Stimulated activated CD4-positive, alpha-beta T cell treated with anti-CD3 and anti-CD28 coated beads, TNF-alpha, amount 100 ng/mL, for 24 hours (primary cell): ENCODE measurements at regions not wholly inside any gene's neighbourhood (a gene's known extent, or its start where the extent isn't known, plus 50 kb on each side); places are given as distances from the start of the nearest gene placed in this dataset.
"Not testable (repeated sequence)": the region's sequence is repeated elsewhere in the genome, so short reads cannot be mapped to it uniquely, and the experiment has no call there.

ENCODE experiments used
- DNase-seq, 3 experiments: peaks; one replicate each; pipeline ENCODE4 v3.0.0-alpha.2; 2020; ENCODE audit warnings: low read depth in 3 of 3

DNA sequence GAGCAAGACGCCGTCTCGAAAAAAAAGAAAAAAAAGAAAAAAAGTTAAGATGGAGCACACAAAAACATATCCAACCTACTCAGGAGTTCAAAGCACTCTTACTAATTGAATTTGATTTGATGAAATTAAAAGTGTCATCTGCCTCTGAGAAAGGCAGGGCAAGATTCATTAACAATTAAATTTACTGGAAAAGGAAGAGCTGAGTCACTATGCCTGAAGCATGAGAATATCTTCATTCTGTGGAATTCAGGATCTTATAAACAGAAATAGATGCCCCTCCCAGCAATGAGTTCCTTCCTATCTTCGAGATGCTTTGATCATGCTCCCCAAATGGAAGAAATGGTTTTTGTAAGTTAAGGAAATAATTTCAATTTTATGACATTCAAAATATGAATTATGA lies 61.0 kb upstream of the ST3GAL6 start:
- no peak for DNase-seq

DNA sequence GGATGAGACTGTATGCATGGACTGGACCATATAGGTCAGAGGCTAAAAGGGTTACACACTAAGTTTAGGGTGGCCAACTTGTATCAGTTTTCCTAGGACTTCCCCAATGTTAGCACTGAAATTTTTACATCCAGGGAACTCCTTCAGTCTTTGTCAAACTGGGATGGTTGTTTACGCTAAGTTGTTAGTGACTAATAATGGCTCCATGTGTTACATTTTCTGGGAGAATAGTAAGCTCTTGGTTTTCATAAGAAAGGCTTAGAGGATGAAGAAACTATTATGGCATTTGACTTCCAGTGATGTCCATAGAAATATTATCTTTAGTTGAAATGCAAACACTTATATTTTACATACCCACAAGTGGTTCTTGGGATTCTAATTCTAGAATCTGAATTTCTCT lies 57.9 kb upstream of the ST3GAL6 start:
- DNase-seq: no peak

DNA sequence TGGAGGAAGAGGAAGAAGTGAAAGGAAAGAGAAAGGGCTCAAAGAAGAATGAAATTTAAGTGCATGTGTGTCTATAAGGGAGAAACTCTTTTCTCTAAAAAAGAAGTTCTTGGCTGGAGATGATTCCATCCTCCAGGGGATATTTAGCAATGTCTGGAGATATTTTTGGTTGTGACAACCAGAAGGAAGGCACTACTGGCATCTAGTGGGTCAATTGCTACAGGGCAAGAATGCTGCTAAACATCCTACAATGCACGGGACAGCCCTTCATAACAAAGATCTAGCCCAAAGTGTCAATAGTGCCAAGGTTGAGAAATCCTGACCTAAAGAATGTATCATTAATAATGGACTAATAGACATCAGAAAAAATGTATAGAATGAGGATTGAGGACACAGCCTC lies 57.4 kb upstream of the ST3GAL6 start:
- DNase-seq: no peak

DNA sequence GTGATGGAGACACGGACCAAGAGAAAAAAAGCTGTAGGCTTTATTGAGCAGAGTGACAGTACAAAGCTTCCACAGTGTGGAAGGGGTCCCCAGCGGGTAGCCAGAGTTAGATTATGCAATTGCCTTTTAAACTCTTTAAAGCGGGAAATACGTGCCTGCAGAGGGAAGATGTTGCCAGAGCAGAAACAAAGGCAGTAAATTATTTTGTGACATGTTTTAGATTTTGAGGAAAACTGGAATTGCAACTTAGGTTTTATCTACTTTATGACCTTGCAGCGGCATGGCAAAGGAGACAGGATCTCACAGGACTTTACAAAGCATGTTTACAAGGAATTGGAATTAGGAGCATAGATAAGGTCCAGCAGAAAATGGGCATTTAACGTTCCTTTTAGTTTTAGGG lies 54.5 kb upstream of the ST3GAL6 start:
- DNase-seq: not testable (repeated sequence)

DNA sequence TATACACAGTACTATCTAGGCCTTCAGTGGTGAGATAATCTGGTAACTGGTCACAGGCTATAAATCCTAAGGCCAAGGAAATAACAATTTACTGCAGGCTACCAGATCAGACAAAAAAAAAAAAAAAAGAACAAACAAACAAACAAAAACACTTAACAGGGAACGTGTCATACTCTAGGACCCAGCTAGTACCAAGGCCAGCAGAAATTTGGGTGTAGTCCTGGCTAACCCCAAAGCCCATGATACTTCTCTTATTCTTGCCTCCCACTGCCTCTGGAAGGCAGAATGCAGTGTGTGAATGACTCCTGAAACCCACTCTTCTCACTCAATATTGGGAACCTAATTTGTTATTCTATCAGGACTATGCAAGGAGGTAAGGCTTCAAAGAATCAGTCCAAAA lies 53.7 kb upstream of the ST3GAL6 start:
- no peak for DNase-seq

DNA sequence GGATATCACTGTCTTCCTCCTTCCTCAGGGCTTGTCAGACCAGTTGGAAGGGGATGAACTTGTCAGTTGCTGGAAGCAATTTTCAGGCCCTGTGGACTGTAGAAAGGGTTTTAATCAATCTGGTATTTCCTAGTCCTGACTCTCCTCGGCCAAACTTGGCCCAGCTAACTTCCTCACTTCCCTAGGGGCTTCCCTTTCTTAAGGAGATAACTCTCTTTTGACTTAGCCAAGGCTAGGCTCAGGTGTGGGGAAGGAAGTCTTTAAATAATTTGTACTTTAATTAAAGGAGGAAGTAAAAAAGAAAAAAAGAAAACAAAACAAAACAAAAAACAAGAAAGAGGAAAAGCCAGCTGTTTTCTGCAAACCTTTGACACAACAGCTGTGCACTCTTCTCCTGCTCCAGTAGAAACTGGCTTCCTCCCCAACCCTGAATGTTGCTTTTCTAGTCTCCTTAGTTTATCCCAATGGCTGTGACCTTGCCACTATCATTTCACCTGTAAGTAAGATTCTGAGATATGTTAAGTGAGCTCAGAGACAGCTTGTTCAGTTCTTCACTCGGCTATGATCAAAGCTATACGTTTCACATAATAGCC lies 53.0 kb upstream of the ST3GAL6 start:
- DNase-seq: no peak

- DNase-seq: no peak
Observed at GRCh38 chr3:98711426-98711825, 51.7 kb upstream of the ST3GAL6 start.

DNA sequence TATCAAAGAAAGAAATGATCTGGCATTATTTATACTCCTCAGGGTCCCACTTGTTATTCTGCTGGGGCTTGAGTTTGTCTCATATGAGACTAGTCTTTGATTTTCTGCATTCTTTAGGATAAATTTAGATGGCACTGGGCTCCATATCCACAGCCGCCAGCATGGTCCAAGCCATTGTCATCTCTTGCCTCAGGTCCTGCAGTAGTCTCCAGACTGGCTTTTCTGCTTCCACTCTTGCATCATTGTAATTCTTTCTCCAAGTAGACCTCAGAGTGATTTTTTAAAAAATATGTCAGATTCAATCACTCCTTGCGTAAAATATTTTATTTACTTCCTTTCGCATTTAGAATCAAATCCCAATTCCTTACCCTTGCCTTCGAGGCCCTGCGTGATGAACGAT lies 50.4 kb upstream of the ST3GAL6 start:
- DNase-seq: no peak

DNA sequence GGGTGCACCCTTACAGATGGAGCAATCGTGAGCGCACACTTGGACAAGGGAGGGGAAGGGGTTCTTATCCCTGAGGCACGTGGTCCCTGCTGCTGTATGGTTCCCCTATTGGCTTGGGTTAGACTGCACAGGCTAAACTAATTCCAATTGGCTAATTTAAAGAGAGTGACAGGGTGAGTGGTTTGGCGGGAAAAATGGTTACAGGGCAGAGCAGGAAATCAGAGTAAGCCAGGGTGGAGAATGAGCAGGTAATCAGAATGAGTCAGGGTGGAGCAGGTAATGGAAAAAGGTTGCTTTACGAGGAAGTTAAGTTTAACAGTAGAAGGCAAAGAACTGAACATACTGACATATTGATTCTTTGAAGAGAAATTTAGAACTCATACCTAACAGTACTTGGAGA lies 49.8 kb upstream of the ST3GAL6 start:
- DNase-seq: not testable (repeated sequence)
